ENCODE measurements at regions not wholly inside any gene's neighbourhood (a gene's known extent, or its start where the extent isn't known, plus 50 kb on each side); places are given as distances from the start of the nearest gene placed in this dataset.
A peak's percentile ranks its signal among the peaks of the same experiment; 100 is the strongest.

GRCh38 chr5:82387819-82388166, 109.6 kb upstream of the RPS23 start:
- POLR2A ChIA-PET: interaction anchor here (1.1 to 1.5 kb wide), 2 partner anchors 8 to 21 kb away, joined by 3 read pairs; no protein-coding TSS in a partner anchor
- no peaks in the 10 kb centered on the region for H3K9me3 ChIP-seq (replicated peaks; ENCODE audit: control insufficient read depth, insufficient read depth, low read depth, low read length)
- no peaks in the 10 kb centered on the region for H3K9me1 ChIP-seq (ENCODE audit: control insufficient read depth, insufficient read depth, low read length)
- no peak overlapping the region for H3K9ac ChIP-seq (ENCODE audit: insufficient read depth in 1 of 2, low read depth in 2 of 2, low read length in 2 of 2)
- no peaks in the 10 kb centered on the region for H3K27me3 ChIP-seq (ENCODE audit: control insufficient read depth in 2 of 2, insufficient read depth in 2 of 2, low read length in 2 of 2)
- H3K79me2 ChIP-seq (ENCODE audit: control insufficient read depth, insufficient read depth, low read length): no peaks in the 10 kb centered on the region
- no peak overlapping the region for H3K4me2 ChIP-seq (ENCODE audit: insufficient read depth, low read length)
- in situ Hi-C loops (cut with MboI): no loop called here
- peaks cover 13 to 22% of the 10 kb centered on the region in 2 experiments for H3K4me1 ChIP-seq (replicated peaks in 1 of 2; ENCODE audit: control insufficient read depth in 2 of 2, insufficient read depth in 2 of 2, low read length in 2 of 2)
- FAIRE-seq (no peak), DNase-seq (ENCODE audit: extremely low read depth in 1 of 4, low spot score in 3 of 4) (no peak), ATAC-seq (no peak)
- no peak overlapping the region for H3K27ac ChIP-seq (ENCODE audit: extremely low read depth, low read depth, low read length)
- no peaks in the 10 kb centered on the region for H4K20me1 ChIP-seq (replicated peaks; ENCODE audit: control insufficient read depth, insufficient read depth, low read length)
- H3K4me3 ChIP-seq: no peak overlapping the region
- intact Hi-C loops (cut with micrococcal nuclease): no loop called here
- no peak for TF ChIP-seq THAP7 (CRISPR knock-in tag; IDR thresholded peaks at IDR 0.05)
- no peak for TF ChIP-seq PKNOX1 (IDR thresholded peaks at IDR 0.05)
- TF ChIP-seq NCOA2 (IDR thresholded peaks at IDR 0.05; ENCODE audit: partially characterized antibody in 2 of 2): no peak
- TF ChIP-seq EP400 (IDR thresholded peaks at IDR 0.05): no peak
- no peak for TF ChIP-seq ZNF589 (CRISPR knock-in tag; IDR thresholded peaks at IDR 0.05; ENCODE audit: low read depth)
- TF ChIP-seq CEBPG (CRISPR knock-in tag; IDR thresholded peaks at IDR 0.05): no peak
- no peak for TF ChIP-seq CEBPG (tag; conservative IDR thresholded peaks at IDR 0.05 in 1 of 2, IDR thresholded peaks at IDR 0.05 in 1 of 2)
- TF ChIP-seq SLC30A9 (CRISPR knock-in tag; IDR thresholded peaks at IDR 0.05): no peak
- no peak for TF ChIP-seq HNRNPL (IDR thresholded peaks at IDR 0.05; ENCODE audit: low read depth, low read length)
- TF ChIP-seq, protein P1, sequence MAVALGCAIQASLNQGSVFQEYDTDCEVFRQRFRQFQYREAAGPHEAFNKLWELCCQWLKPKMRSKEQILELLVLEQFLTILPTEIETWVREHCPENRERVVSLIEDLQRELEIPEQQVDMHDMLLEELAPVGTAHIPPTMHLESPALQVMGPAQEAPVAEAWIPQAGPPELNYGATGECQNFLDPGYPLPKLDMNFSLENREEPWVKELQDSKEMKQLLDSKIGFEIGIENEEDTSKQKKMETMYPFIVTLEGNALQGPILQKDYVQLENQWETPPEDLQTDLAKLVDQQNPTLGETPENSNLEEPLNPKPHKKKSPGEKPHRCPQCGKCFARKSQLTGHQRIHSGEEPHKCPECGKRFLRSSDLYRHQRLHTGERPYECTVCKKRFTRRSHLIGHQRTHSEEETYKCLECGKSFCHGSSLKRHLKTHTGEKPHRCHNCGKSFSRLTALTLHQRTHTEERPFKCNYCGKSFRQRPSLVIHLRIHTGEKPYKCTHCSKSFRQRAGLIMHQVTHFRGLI (CRISPR knock-in tag; IDR thresholded peaks at IDR 0.05): no peak
- TF ChIP-seq ZBTB34 (CRISPR knock-in tag; IDR thresholded peaks at IDR 0.05): no peak
- TF ChIP-seq BDP1 (IDR thresholded peaks at IDR 0.05; ENCODE audit: insufficient read depth, insufficient read length): no peak
- no peak for TF ChIP-seq NFYB (IDR thresholded peaks at IDR 0.05; ENCODE audit: extremely low read depth, insufficient read length)
- TF ChIP-seq, protein P2, sequence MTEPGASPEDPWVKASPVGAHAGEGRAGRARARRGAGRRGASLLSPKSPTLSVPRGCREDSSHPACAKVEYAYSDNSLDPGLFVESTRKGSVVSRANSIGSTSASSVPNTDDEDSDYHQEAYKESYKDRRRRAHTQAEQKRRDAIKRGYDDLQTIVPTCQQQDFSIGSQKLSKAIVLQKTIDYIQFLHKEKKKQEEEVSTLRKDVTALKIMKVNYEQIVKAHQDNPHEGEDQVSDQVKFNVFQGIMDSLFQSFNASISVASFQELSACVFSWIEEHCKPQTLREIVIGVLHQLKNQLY (CRISPR knock-in tag; conservative IDR thresholded peaks at IDR 0.05): no peak
- TF ChIP-seq NFIC (IDR thresholded peaks at IDR 0.05): no peak
- TF ChIP-seq CBX5 (IDR thresholded peaks at IDR 0.05; ENCODE audit: borderline replicate concordance, low read depth): no peak
- no peak for TF ChIP-seq ZC3H4 (CRISPR knock-in tag; IDR thresholded peaks at IDR 0.05; ENCODE audit: borderline replicate concordance)
- no peak for TF ChIP-seq PYGO2 (tag; IDR thresholded peaks at IDR 0.05)
- TF ChIP-seq STAT5B (CRISPR knock-in tag; IDR thresholded peaks at IDR 0.05): no peak
- no peaks in the 10 kb centered on the region for H3K36me3 ChIP-seq (ENCODE audit: control insufficient read depth, insufficient read depth, low read length)
- peak overlapping the region; percentile 94 for H2AFZ ChIP-seq (ENCODE audit: low read depth, low read length)
- CTCF ChIA-PET (ENCODE audit: low intra/inter-chr PET ratio): no interaction called here
- 27% methylated on average over 5 of the region's 5 CpGs for WGBS (ENCODE audit: insufficient coverage, low coverage, missing lambda C conversion rate)
- no TSS peak for BruUV-seq (replicated peaks)
